ENCODE measurements at regions not wholly inside any gene's neighbourhood (a gene's known extent, or its start where the extent isn't known, plus 50 kb on each side); places are given as distances from the start of the nearest gene placed in this dataset.
"Not testable (repeated sequence)": the region's sequence is repeated elsewhere in the genome, so short reads cannot be mapped to it uniquely, and the experiment has no call there.

GRCh38 chr7:65265933-65266519 lies 107.6 kb upstream of the ZNF92 start:
- TF ChIP-seq ZFX (IDR thresholded peaks at IDR 0.05; ENCODE audit: borderline replicate concordance) (no peak), CTCF (IDR thresholded peaks at IDR 0.05) (no peak)
- H3K27ac ChIP-seq: no peak overlapping the region

GRCh38 chr7:65264258-65264657 lies 109.4 kb upstream of the ZNF92 start:
- TF ChIP-seq CTCF (IDR thresholded peaks at IDR 0.05) (no peak), ZFX (IDR thresholded peaks at IDR 0.05; ENCODE audit: borderline replicate concordance) (no peak)
- no peak overlapping the region for H3K27ac ChIP-seq

- H3K27ac ChIP-seq: not testable (repeated sequence)
Observed at GRCh38 chr7:65260673-65261072, 113.0 kb upstream of the ZNF92 start.

- H3K27ac ChIP-seq: not testable (repeated sequence)
Observed at GRCh38 chr7:65259864-65260525, 113.7 kb upstream of the ZNF92 start.

- H3K27ac ChIP-seq: no peak overlapping the region
- no peak for TF ChIP-seq ZFX (IDR thresholded peaks at IDR 0.05; ENCODE audit: borderline replicate concordance)
Observed at GRCh38 chr7:65254061-65254460, 119.6 kb upstream of the ZNF92 start.

GRCh38 chr7:65251851-65252620 lies 121.6 kb upstream of the ZNF92 start:
- H3K27ac ChIP-seq: peak overlapping the region; percentile 67
- TF ChIP-seq ZFX (IDR thresholded peaks at IDR 0.05; ENCODE audit: borderline replicate concordance): no peak
- TF ChIP-seq CTCF (IDR thresholded peaks at IDR 0.05): no peak

- no peak overlapping the region for H3K27ac ChIP-seq
- TF ChIP-seq CTCF (IDR thresholded peaks at IDR 0.05) (no peak), ZFX (IDR thresholded peaks at IDR 0.05; ENCODE audit: borderline replicate concordance) (no peak)
Observed at GRCh38 chr7:65250697-65251395, 122.8 kb upstream of the ZNF92 start.

- H3K27ac ChIP-seq: no peak overlapping the region
- no peak for TF ChIP-seq CTCF (IDR thresholded peaks at IDR 0.05)
- TF ChIP-seq ZFX (IDR thresholded peaks at IDR 0.05; ENCODE audit: borderline replicate concordance): no peak
Observed at GRCh38 chr7:65250216-65250615, 123.4 kb upstream of the ZNF92 start.
